ENCODE measurements at regions not wholly inside any gene's neighbourhood (a gene's known extent, or its start where the extent isn't known, plus 50 kb on each side); places are given as distances from the start of the nearest gene placed in this dataset.

GRCh38 chr4:14627038-14627437, 375.2 kb upstream of the CPEB2 start:
- no peak overlapping the region for H3K4me2 ChIP-seq
- H3K36me3 Mint-ChIP-seq (ENCODE audit: low read depth) = peaks cover 3% of the 10 kb centered on the region; the same call in 1 of the 3 replicates

More at GRCh38 chr4:14627038-14627437, 375.2 kb upstream of the CPEB2 start:
- Histone ChIP-seq H3K4me1 (ENCODE audit: insufficient read depth) (peaks cover 4% of the 10 kb centered on the region; the same call in 1 of the 2 replicates), H3F3A (replicated peaks; ENCODE audit: low read depth) (no peaks in the 10 kb centered on the region), H4K20me1 (replicated peaks; ENCODE audit: insufficient read depth) (no peaks in the 10 kb centered on the region), H3K27ac (ENCODE audit: low read depth) (no peak overlapping the region), H3K36me3 (ENCODE audit: insufficient read depth) (no peaks in the 10 kb centered on the region), H3K79me2 (replicated peaks; ENCODE audit: insufficient read depth) (no peaks in the 10 kb centered on the region), H2AFZ (no peak overlapping the region), H3K9me2 (ENCODE audit: insufficient read depth) (no peaks in the 10 kb centered on the region; the same call in 1 of the 2 replicates), H3K4me3 (no peak overlapping the region), H3K27me3 (ENCODE audit: insufficient read depth) (no peaks in the 10 kb centered on the region)
- ATAC-seq = no peak
- Mint-ChIP-seq H3K9me3 (peaks cover 3% of the 10 kb centered on the region; the same call in 1 of the 3 replicates), H3K27me3 (ENCODE audit: insufficient read depth, low read depth, poor library complexity) (peaks cover 3% of the 10 kb centered on the region), H3K4me1 (peaks cover 9% of the 10 kb centered on the region), H3K4me3 (no peak overlapping the region), H3K27ac (no peak overlapping the region)
- DNase-seq (ENCODE audit: low spot score) = no peak
- no peak for TF ChIP-seq ZNF462 (CRISPR knock-in tag; IDR thresholded peaks at IDR 0.05)
- TF ChIP-seq ZNF114 (CRISPR knock-in tag; IDR thresholded peaks at IDR 0.05) = no peak
- no peak for TF ChIP-seq EZH2 (IDR thresholded peaks at IDR 0.05; ENCODE audit: low read depth, unreplicated experiment)
- TF ChIP-seq EZH2phosphoT487 (IDR thresholded peaks at IDR 0.05; ENCODE audit: unreplicated experiment) = no peak
- no peak for TF ChIP-seq REST (IDR thresholded peaks at IDR 0.05; ENCODE audit: unreplicated experiment)
- TF ChIP-seq NANOG (IDR thresholded peaks at IDR 0.05; ENCODE audit: borderline replicate concordance) = no peak
- no peak for TF ChIP-seq ETS1 (IDR thresholded peaks at IDR 0.05)
- TF ChIP-seq ZNF331 (CRISPR knock-in tag; IDR thresholded peaks at IDR 0.05; ENCODE audit: low read depth) = no peak
- no peak for TF ChIP-seq POLR2AphosphoS5 (IDR thresholded peaks at IDR 0.05; ENCODE audit: low read depth)

Data from GM23338 (cell line).